ENCODE measurements at regions not wholly inside any gene's neighbourhood (a gene's known extent, or its start where the extent isn't known, plus 50 kb on each side); places are given as distances from the start of the nearest gene placed in this dataset.
A peak's percentile ranks its signal among the peaks of the same experiment; 100 is the strongest.

DNA sequence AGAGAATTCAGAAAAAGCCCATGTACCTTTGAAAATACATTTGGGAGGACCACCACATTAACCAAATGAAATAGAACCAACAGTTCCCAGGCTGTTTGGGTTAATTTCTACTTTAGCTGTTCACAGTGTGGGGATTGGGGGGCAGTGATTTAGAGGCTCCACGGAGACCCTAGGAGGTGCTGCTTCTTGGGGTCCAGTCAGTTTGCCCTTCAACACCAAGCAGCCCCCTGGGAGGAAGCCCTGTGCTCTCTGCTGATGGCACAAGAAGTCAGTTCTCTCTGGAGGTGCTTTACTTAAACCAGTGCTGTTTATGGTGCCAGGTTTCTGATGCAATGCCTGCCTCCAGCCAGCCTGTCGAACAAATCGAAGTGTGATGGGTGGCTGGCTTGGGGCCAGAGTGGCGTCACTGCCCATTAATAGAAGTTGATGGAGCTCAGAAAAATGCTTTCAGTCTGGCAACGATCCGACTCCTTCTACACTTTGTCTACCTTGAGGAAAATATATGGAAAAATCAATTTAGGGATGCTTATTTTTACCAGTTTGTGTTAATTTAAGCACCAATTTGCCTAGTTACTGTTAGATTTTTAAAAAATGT lies 134.0 kb downstream of the SNX18 start:
- DNase-seq, result no peak

DNA sequence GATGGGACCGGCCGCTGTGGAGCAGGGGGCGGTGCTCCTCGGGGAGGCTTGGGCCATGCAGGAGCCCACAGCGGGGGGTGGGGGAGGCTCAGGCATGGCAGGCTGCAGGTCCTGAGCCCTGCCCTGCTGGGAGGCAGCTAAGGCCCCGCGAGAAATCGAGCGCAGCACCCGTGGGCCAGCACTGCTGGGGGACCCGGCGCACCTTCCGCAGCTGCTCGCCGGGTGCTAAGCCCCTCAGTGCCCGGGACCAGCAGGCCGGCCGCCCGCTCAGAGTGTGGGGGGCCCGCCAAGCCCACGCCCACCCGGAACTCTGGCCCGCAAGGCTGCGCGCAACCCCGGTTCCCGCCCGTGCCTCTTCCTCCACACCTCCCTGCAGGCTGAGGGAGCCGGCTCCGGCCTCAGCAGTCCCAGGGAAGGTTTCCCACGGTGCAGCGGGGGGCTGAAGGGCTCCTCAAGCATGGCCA lies 131.5 kb downstream of the SNX18 start:
- DNase-seq, result no peak

DNA sequence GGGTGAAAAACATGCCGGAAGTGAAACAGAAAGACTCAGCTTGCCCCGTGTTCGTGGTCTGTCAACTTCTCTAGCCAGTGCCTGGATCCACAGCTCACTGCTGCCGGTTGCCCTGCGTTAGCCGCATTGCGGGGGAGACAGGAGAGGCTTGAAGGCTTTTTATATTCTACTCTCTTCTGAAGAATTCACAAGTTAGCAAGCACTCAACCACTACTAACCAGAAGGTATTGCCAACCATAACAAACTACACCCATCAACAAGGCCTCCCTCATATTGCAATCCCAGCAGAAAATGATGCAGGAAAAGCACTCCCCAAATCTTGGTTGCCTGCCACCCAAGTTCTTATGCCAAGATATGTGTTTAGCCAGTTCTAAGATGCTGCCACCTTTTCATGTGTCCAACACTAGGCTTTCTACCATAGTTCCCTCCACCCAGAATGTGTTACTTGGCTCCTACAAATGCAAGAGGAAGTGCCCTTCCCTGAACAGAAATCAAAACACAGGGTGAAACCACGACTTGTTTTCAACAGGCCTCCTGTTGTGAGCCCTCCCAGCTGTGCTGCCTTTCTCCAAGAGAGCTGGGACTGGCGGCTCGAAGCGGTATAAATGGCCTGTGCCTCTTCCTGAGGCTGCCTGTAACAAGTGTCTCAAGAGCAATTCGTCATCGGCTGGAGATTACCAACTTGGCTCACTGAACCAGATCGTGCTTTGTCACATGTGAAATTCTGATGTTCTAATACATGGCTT lies 129.0 kb downstream of the SNX18 start:
- peak; percentile 36 to 77 (median 52) for DNase-seq

DNA sequence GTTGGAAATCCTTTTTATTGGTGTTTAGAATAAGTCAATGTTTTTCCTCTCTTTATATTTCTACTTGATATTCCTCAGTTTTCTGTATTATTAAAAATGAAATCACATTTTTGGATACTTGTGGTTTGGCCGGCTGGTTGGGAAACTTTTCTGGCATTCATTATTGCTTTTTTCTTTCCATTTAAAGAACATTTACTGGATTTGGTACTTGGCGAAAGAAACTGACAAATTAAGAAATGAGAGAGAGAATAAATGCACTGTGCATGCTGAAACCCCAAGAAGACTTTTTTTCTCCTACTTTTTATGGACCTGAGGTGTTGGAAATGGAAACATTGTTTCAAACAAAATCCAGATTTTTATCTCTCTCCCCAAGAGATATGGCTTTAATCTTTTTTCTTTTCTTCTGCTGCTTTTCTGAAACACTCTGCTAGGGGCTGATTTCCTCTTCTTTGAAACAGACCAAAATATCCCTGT lies 128.4 kb downstream of the SNX18 start:
- DNase-seq, result peak; percentile 63 to 84 (median 74)

DNA sequence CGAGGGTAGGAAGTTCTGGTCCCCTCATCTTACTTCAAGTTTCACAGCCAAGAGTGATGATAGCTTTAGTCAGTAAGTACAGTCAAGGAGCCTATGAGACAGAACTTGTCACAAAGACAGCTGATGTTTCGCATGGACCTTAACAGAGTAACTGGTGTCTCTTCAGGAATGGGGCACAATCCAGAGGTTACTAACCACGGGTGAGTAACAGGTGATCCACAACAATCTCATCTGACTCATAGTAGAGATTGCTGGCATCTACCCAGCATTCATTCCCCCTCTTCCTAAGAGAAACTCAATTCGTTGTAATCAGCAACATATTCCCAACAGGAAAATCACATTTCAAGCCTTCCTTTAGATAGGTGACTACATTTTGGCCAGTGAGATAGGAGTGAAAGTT lies 126.7 kb downstream of the SNX18 start:
- peak in 2 of 3 donors; percentile 22 to 67 for DNase-seq

DNA sequence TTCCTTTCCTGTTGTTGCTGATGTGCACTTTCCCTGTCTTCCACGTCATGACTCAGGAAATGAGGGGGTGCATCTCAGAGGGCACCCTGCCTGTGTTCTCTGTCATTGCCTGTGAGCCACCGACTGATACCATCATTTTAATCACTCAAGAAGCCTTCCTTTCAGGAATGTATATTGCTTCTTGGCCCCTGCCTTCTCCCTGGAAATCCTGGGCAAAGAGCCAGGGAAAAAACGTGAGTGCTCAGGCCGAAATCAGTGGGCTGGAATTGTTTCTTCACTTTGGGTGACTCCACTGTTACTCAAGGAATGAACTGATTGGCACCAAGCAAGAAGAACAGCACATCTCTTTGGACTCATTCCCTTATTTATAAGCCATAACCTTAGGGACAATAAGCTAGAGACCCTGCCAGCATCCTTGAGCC lies 126.1 kb downstream of the SNX18 start:
- peak; percentile 39 to 90 (median 66) for DNase-seq

DNA sequence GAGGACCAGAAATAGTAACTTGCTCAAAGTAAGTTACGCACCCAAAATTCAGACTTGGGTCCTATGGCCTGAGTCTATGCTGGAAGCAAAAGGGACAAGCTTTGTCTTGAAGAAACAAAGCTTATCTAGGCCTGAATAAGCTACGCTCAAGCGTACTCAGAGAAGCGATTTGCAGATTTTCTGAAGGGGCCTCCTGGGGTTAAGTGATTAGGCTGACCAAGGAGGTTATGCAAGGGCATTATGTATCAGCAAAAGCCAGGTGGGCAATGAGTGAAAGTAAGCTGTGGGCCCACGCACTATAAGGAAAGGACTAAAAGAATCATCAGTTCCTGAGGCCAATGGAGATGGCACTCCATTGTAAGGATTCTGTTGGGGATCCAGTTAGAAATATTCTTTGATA lies 122.1 kb downstream of the SNX18 start:
- no peak for DNase-seq

DNA sequence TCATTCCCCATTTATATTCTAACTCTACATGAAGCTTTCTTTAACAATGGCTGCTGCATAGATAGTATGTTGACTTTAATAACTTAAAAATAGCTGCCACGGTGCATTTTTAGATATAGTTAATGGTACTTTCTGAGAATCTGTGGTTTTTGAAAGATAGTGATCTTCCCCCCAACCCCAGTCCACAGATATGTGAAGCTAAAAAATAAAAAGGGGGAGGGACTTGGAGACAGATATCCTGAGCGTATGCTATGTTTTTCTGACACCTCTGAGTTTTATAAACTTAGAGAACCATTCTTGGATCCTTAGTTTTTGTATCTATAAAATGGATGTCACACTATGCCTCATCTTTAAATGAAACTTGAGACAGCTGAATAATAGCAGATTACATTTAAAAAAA lies 120.5 kb downstream of the SNX18 start:
- DNase-seq, result no peak

DNA sequence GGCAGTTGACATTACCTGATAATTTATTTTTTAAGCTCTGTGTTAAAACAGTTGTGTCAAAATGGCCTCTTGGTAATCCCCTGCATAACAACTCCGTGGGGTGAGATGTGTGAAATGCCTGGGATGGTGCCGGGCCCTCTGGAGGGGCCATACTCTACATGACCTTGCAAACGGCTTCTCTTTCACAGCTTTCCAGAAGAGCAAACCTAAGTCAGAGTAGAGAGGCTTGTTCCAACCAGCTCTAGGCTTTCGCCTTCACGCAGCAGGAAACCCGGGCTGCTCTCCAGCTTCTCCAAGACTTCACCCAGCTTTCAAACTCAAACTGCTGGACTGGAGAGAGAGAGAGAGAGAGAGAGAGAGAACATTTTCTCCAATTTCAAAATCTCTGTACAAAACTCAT lies 120.1 kb downstream of the SNX18 start:
- DNase-seq, result peak in 2 of 3 donors; percentile 75 to 83

GRCh38 chr5:54634089-54634488 lies 116.5 kb downstream of the SNX18 start:
- no peak for DNase-seq

DNA sequence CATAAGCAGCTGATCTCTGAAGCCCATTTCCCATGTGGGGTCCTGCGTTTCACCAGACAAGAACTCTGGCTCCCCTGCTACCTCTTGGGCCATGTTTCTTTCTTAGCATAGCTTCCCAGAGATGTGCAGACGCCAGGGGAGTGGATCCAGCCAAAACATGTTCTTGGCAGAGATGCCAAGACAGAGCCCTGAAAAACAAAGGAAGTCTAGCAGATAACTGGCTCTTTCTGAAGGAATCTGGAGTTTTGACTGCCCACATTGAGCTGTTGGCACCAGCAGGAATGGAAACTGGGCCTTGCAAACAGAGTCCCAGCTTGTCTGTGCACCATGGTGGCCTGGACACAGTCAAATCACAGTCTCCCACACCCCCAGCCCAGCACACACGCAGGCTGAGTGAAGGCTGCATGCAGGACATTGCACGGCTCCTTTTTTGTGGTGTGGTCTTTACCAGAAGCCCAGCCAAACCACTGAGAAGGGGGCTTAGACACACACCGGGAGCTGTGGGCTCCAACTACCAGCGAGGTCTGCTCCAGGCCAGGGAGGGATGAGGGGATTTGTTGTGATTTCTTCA lies 114.7 kb downstream of the SNX18 start:
- DNase-seq, result peak in 1 of 3 donors; percentile 24

GRCh38 chr5:54630738-54631359 lies 113.3 kb downstream of the SNX18 start:
- DNase-seq, result peak in 2 of 3 donors; percentile 48 to 66

DNA sequence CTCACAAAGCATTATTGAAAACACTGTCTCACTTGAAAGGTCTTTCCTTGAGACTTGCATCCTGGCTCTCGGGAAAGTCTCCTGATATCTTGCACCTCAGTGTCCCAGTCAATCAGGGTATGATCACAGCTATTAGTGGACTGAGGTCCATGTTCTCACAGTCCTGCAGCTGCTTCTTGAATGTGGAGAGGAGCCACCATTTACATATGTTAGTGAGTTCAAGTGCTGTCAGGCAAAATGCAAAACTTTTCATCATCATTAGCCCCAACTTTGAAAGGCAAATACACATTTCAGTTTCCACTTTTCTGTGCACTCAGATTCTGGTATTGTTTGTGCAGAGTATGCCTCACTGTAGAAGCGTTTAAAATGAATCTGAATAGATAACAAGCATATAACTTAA lies 111.6 kb downstream of the SNX18 start:
- no peak for DNase-seq

GRCh38 chr5:54628050-54628449 lies 110.5 kb downstream of the SNX18 start:
- DNase-seq, result no peak

- no peak for DNase-seq
Observed at GRCh38 chr5:54626407-54626806, 108.8 kb downstream of the SNX18 start.

GRCh38 chr5:54624805-54625568 lies 107.4 kb downstream of the SNX18 start:
- peak in 1 of 3 donors; percentile 51 for DNase-seq

GRCh38 chr5:54621709-54622108 lies 104.2 kb downstream of the SNX18 start:
- DNase-seq, result no peak

GRCh38 chr5:54621048-54621447 lies 103.5 kb downstream of the SNX18 start:
- no peak for DNase-seq

DNA sequence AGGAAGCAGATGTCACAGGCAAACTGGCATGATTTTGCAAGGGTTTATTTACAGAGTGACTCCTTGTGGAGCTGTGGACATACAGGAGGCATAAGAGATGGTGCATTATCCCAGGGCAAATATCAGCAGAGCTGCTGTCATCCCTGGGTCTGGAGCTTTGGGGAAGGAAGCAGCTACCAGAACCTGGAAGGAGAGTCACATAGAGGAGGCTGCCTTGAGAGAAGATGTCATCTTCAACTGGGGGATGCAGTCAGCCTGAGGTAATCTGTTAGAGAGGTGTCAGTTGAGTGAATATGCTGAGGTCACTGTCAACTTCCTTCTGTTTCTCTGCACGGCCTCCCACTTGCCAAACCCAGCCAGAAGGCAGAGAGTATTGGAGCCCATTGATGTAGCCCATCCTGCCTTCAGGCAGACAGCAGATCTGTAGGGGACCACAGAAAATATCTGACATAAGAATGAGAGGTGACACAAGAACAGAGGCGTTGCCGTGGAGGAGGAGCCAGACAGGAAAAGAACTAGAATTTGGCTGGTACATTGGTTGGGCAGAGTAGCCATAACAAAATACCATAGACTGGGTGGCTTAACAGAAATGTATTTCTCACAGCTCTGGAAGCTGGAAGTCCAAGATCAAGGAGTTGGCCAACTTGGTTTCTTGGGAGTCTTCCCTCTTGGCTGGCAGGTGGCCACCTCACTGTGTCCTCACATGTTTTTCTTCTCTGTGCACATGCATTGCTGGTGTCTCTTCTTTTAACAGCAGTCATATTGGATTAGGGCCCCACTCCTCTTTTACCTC lies 102.8 kb downstream of the SNX18 start:
- no peak for DNase-seq

- no peak for DNase-seq
Observed at GRCh38 chr5:54619731-54620130, 102.2 kb downstream of the SNX18 start.
